D721Med (cell line): ENCODE measurements at regions not wholly inside any gene's neighbourhood (a gene's known extent, or its start where the extent isn't known, plus 50 kb on each side); places are given as distances from the start of the nearest gene placed in this dataset.

ENCODE experiments used
- DNase-seq: peaks from one replicate; pipeline ENCODE4 v3.0.0; 2011; ENCODE audit warnings: low spot score; ENCODE audit not compliant: insufficient read length
- FAIRE-seq: peaks from 2 replicates; lab custom pipeline; 2011; peaks lifted over from hg19 to GRCh38; lab: Jason Lieb, UNC
- CTCF ChIP-seq: IDR thresholded peaks from 2 replicates; pipeline ENCODE4 v1.5.1; 2012; ENCODE audit warnings: mild to moderate bottlenecking, control low read depth; ENCODE audit not compliant: insufficient read depth; ENCODE audit errors: missing control alignments

GRCh38 chr1:117271129-117271528 is 60.4 kb upstream of the VTCN1 start:
- DNase-seq (no peak), FAIRE-seq (no peak)
- no peak for TF ChIP-seq CTCF

- no peak for TF ChIP-seq CTCF
- no peak for FAIRE-seq
- DNase-seq: no peak
Measured at GRCh38 chr1:117270679-117271078, 60.0 kb upstream of the VTCN1 start.

GRCh38 chr1:117268535-117269455 is 58.1 kb upstream of the VTCN1 start:
- DNase-seq (no peak), FAIRE-seq (no peak)
- no peak for TF ChIP-seq CTCF

- TF ChIP-seq CTCF: no peak
- no peak for DNase-seq
- FAIRE-seq: no peak
Measured at GRCh38 chr1:117267232-117267774, 56.6 kb upstream of the VTCN1 start.

- DNase-seq: no peak
Measured at GRCh38 chr1:117262976-117263375, 52.2 kb upstream of the VTCN1 start.

GRCh38 chr1:117261424-117261785 is 50.7 kb upstream of the VTCN1 start:
- no peak for TF ChIP-seq CTCF
- FAIRE-seq (no peak), DNase-seq (no peak)

More at GRCh38 chr1:117262976-117263375, 52.2 kb upstream of the VTCN1 start:
- no peak for FAIRE-seq
- TF ChIP-seq CTCF: no peak
